ENCODE measurements at regions not wholly inside any gene's neighbourhood (a gene's known extent, or its start where the extent isn't known, plus 50 kb on each side); places are given as distances from the start of the nearest gene placed in this dataset.

DNA sequence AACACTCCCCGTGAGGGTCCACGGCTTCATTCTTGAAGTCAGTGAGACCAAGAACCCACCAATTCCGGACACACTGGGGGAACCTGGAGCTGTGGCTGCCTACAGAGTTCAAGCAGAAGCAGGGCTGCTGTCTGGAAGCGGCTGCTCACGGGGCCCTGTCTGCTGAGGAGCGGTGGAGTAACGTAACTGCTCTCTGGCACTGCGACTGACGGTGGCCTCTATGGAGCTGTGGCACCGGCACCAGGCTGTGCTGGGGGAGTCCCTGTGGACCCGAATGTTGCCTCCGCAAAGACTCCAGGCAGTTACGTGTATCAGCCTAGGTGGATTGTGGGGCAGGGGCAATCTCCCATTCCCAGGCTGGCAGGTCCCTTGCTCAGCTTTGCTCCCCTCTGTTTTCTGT, 703.3 kb upstream of the FRG1 start:
- no peak for TF ChIP-seq ZFX (IDR thresholded peaks at IDR 0.05)
- TF ChIP-seq, protein P1, sequence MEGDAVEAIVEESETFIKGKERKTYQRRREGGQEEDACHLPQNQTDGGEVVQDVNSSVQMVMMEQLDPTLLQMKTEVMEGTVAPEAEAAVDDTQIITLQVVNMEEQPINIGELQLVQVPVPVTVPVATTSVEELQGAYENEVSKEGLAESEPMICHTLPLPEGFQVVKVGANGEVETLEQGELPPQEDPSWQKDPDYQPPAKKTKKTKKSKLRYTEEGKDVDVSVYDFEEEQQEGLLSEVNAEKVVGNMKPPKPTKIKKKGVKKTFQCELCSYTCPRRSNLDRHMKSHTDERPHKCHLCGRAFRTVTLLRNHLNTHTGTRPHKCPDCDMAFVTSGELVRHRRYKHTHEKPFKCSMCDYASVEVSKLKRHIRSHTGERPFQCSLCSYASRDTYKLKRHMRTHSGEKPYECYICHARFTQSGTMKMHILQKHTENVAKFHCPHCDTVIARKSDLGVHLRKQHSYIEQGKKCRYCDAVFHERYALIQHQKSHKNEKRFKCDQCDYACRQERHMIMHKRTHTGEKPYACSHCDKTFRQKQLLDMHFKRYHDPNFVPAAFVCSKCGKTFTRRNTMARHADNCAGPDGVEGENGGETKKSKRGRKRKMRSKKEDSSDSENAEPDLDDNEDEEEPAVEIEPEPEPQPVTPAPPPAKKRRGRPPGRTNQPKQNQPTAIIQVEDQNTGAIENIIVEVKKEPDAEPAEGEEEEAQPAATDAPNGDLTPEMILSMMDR (IDR thresholded peaks at IDR 0.05 in 2 of 3, conservative IDR thresholded peaks at IDR 0.05 in 1 of 3; ENCODE audit: borderline replicate concordance in 1 of 3, insufficient read depth in 1 of 3, low read depth in 2 of 3, low read length in 2 of 3), result no peak
- no peak for TF ChIP-seq POLR2AphosphoS5 (IDR thresholded peaks at IDR 0.05; ENCODE audit: low read depth, low read length)
